ENCODE measurements at regions not wholly inside any gene's neighbourhood (a gene's known extent, or its start where the extent isn't known, plus 50 kb on each side); places are given as distances from the start of the nearest gene placed in this dataset.

DNA sequence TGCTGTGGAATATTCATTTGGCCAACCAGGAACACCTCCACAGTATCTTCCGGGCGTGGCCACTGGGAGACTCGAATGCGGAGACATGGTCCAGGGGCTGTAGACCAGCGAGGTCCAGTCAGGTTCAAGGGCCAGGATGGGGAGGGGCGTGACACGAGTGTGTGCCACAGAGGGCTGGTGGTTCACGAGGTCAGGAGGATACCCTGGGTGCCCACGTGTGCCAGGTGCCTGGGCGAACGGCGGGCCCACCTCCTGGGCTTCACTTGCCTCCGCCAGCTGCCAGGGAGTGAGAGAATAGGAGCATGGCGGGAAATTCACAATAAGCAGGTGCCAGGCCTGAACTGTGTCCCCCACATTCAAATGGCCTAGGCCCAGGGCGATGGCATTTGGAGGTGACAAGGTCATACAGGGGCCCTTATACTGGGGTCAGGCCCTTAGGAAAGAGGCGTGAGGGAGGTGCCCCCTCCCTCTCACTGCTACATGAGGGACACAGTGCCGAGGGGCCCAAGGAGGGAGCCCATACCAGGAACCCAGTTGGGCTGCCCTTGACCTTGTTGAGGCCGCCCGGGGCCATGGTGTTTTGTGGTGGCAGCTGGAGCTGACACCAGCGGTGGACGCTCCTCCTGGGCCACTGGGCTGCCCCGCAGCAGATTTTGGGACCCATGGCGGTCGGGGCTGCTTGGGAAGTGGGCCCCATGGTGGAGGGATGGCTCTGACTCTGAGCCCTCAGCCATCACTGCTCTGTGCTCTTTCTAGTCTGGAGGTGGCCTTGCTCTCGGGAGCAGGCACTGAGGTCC, 1268.9 kb downstream of the BRD1 start:
- Histone ChIP-seq H3K27ac (ENCODE audit: low read depth) (no peak overlapping the region), H3K27me3 (ENCODE audit: insufficient read depth) (no peaks in the 10 kb centered on the region), H3K4me1 (ENCODE audit: insufficient read depth) (no peaks in the 10 kb centered on the region), H3K4me3 (no peak overlapping the region), H3K4me2 (no peak overlapping the region), H3F3A (replicated peaks; ENCODE audit: low read depth) (no peaks in the 10 kb centered on the region), H4K20me1 (replicated peaks; ENCODE audit: insufficient read depth) (no peaks in the 10 kb centered on the region), H2AFZ (no peak overlapping the region), H3K79me2 (replicated peaks; ENCODE audit: insufficient read depth) (no peaks in the 10 kb centered on the region), H3K36me3 (ENCODE audit: insufficient read depth) (no peaks in the 10 kb centered on the region), H3K9me2 (ENCODE audit: insufficient read depth) (no peaks in the 10 kb centered on the region)
- no peak for TF ChIP-seq CTCF (conservative IDR thresholded peaks at IDR 0.05; ENCODE audit: low read depth in 2 of 2)
- no peak for TF ChIP-seq EZH2phosphoT487 (IDR thresholded peaks at IDR 0.05; ENCODE audit: unreplicated experiment)
- TF ChIP-seq STAT1 (IDR thresholded peaks at IDR 0.05; ENCODE audit: unreplicated experiment) = no peak
- TF ChIP-seq JUNB (IDR thresholded peaks at IDR 0.05; ENCODE audit: unreplicated experiment) = no peak
- no peak for TF ChIP-seq EZH2 (IDR thresholded peaks at IDR 0.05; ENCODE audit: low read depth, unreplicated experiment)
- no peak for TF ChIP-seq ZNF114 (CRISPR knock-in tag; IDR thresholded peaks at IDR 0.05)
- TF ChIP-seq ZNF462 (CRISPR knock-in tag; IDR thresholded peaks at IDR 0.05) = no peak
- TF ChIP-seq POLR2AphosphoS5 (IDR thresholded peaks at IDR 0.05; ENCODE audit: low read depth) = no peak
- no peak for TF ChIP-seq CREB1 (CRISPR knock-in tag; IDR thresholded peaks at IDR 0.05; ENCODE audit: low read depth)
- TF ChIP-seq ZNF331 (CRISPR knock-in tag; IDR thresholded peaks at IDR 0.05; ENCODE audit: low read depth) = no peak
- no peak for TF ChIP-seq NANOG (IDR thresholded peaks at IDR 0.05; ENCODE audit: borderline replicate concordance)
- TF ChIP-seq REST (IDR thresholded peaks at IDR 0.05; ENCODE audit: unreplicated experiment) = no peak
- TF ChIP-seq, protein P1, sequence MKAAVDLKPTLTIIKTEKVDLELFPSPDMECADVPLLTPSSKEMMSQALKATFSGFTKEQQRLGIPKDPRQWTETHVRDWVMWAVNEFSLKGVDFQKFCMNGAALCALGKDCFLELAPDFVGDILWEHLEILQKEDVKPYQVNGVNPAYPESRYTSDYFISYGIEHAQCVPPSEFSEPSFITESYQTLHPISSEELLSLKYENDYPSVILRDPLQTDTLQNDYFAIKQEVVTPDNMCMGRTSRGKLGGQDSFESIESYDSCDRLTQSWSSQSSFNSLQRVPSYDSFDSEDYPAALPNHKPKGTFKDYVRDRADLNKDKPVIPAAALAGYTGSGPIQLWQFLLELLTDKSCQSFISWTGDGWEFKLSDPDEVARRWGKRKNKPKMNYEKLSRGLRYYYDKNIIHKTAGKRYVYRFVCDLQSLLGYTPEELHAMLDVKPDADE (IDR thresholded peaks at IDR 0.05) = no peak
- no peaks in the 10 kb centered on the region; the same call in 2 of the 3 replicates for H3K9me3 Mint-ChIP-seq
- H3K36me3 Mint-ChIP-seq (ENCODE audit: low read depth) = no peaks in the 10 kb centered on the region; the same call in 2 of the 3 replicates
- peak overlapping the region; percentile 14; the same call in 1 of the 2 replicates for H3K27ac Mint-ChIP-seq
- peaks cover 8% of the 10 kb centered on the region for H3K27me3 Mint-ChIP-seq (ENCODE audit: insufficient read depth, low read depth, poor library complexity)
- peaks cover 13% of the 10 kb centered on the region for H3K4me1 Mint-ChIP-seq
- no peak for DNase-seq (ENCODE audit: low spot score)
- no peak for ATAC-seq
- H3K4me3 Mint-ChIP-seq = no peak overlapping the region

All from GM23338 (cell line).